Common myeloid progenitor, CD34-positive (primary cell): ENCODE measurements at regions not wholly inside any gene's neighbourhood (a gene's known extent, or its start where the extent isn't known, plus 50 kb on each side); places are given as distances from the start of the nearest gene placed in this dataset.

Source experiments
- CTCF ChIA-PET: fragments of 350-600 bp; sonication (Branson Sonifier 250); formaldehyde crosslinking; loops from one replicate; lab custom pipeline; 2021; ENCODE audit warnings: antibody characterized with exemption; lab: Charles Lee
- POLR2A ChIA-PET: fragments of 350-600 bp; sonication (Branson Sonifier 250); formaldehyde crosslinking; loops from one replicate; lab custom pipeline; 2021; ENCODE audit warnings: antibody characterized with exemption; lab: Charles Lee
- DNase-seq, 3 donors: peaks; one replicate each; pipeline versions ENCODE4 v3.0.0 to v3.0.0-alpha.2; 2013
- H3K27ac ChIP-seq, 2 experiments: 1 replicate in 1 of 2; 2 replicates in 1 of 2; pipeline ENCODE4 v1.7.0; 2013; ENCODE audit warnings: inconsistent platforms in 2 of 2, low read length in 2 of 2, mild to moderate bottlenecking in 2 of 2, low read depth in 1 of 2, moderate library complexity in 1 of 2; ENCODE audit not compliant: severe bottlenecking in 2 of 2, insufficient read depth in 1 of 2, poor library complexity in 1 of 2
- H3K27me3 ChIP-seq, 5 experiments: replicated peaks in 2 of 5; 1 replicate in 3 of 5; 2 replicates in 2 of 5; pipeline versions ENCODE4 v1.6.1 to v1.7.0; 2013; ENCODE audit warnings: low read length in 4 of 5, mild to moderate bottlenecking in 2 of 5, moderate library complexity in 2 of 5, inconsistent platforms in 1 of 5; ENCODE audit not compliant: insufficient read depth in 5 of 5, control insufficient read depth in 4 of 5
- H3K36me3 ChIP-seq, 4 experiments: 1 replicate in 2 of 4; 2 replicates in 2 of 4; pipeline versions ENCODE4 v1.6.1 to v1.7.0; 2013; ENCODE audit warnings: low read length in 3 of 4, control low read depth in 1 of 4, mild to moderate bottlenecking in 1 of 4; ENCODE audit not compliant: control insufficient read depth in 4 of 4, insufficient read depth in 4 of 4
- H3K4me1 ChIP-seq, 4 experiments: 1 replicate in 3 of 4; 2 replicates in 1 of 4; pipeline versions ENCODE4 v1.6.1 to v1.7.1; 2013; ENCODE audit warnings: low read length in 3 of 4, mild to moderate bottlenecking in 3 of 4, control low read depth in 1 of 4, inconsistent platforms in 1 of 4, moderate library complexity in 1 of 4; ENCODE audit not compliant: control insufficient read depth in 4 of 4, insufficient read depth in 4 of 4; ENCODE audit errors: control extremely low read depth in 1 of 4
- H3K4me3 ChIP-seq, 7 experiments: 1 replicate in 4 of 7; 2 replicates in 3 of 7; pipeline versions ENCODE4 v1.5.1 to v1.7.0; 2013; ENCODE audit warnings: mild to moderate bottlenecking in 7 of 7, low read length in 6 of 7, moderate library complexity in 6 of 7, inconsistent platforms in 2 of 7, low read depth in 2 of 7, control low read depth in 1 of 7; ENCODE audit not compliant: insufficient read depth in 4 of 7, control insufficient read depth in 1 of 7; ENCODE audit errors: extremely low read depth in 1 of 7
- H3K9me3 ChIP-seq, 5 experiments: 1 replicate in 4 of 5; 2 replicates in 1 of 5; pipeline versions ENCODE4 v1.6.1 to v1.7.1; 2013; ENCODE audit warnings: low read length in 4 of 5, mild to moderate bottlenecking in 2 of 5, inconsistent platforms in 1 of 5, low read depth in 1 of 5, moderate library complexity in 1 of 5; ENCODE audit not compliant: control insufficient read depth in 4 of 5, insufficient read depth in 2 of 5; ENCODE audit errors: control extremely low read depth in 1 of 5
- WGBS: methylation state at CpG from one replicate; pipeline ENCODE4 v1.1.5; 2013; ENCODE audit not compliant: insufficient coverage; 5-methylcytosine and 5-hydroxymethylcytosine counted together

DNA sequence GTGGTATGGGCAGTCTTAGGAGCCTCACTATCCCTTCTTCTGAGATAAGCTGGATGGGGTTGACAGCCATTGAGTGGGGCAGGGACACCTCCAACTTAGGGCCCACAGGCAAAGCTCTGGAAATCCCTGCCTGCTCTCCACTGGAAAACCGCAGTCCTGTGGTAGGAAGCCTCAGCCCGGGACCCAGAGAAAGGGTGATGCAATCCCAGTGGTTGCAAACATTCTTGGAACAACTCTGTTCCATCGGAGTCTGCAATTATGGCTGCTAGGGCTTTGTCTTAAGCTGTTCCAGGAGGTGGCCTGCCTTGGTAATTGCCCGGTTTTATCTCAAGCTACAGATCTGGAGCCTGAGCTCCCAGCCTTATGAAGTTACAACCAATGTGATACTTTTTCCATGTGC, 133.4 kb downstream of the DICER1 start:
- peaks cover 0 to 2% (median 0%) of the 10 kb centered on the region in 5 experiments for H3K27me3 ChIP-seq
- H3K4me3 ChIP-seq: no peak overlapping the region
- no peaks in the 10 kb centered on the region for H3K36me3 ChIP-seq
- CTCF ChIA-PET: no interaction called here
- H3K9me3 ChIP-seq: peaks cover 0 to 7% (median 3%) of the 10 kb centered on the region in 5 experiments
- no peak overlapping the region for H3K27ac ChIP-seq
- no peaks in the 10 kb centered on the region for H3K4me1 ChIP-seq
- WGBS: 89% methylated on average over 4 of the region's 4 CpGs
- POLR2A ChIA-PET: no interaction called here
- DNase-seq: no peak

- peaks cover 0 to 7% (median 3%) of the 10 kb centered on the region in 5 experiments for H3K9me3 ChIP-seq
- 80% methylated on average over 3 of the region's 9 CpGs for WGBS
- no peak overlapping the region for H3K27ac ChIP-seq
- DNase-seq: no peak
- CTCF ChIA-PET: no interaction called here
- peaks cover 0 to 3% (median 0%) of the 10 kb centered on the region in 5 experiments for H3K27me3 ChIP-seq
- no peaks in the 10 kb centered on the region for H3K4me1 ChIP-seq
- POLR2A ChIA-PET: no interaction called here
- H3K4me3 ChIP-seq: no peak overlapping the region
- no peaks in the 10 kb centered on the region for H3K36me3 ChIP-seq
Observed at GRCh38 chr14:95023115-95023514, 134.2 kb downstream of the DICER1 start.

DNA sequence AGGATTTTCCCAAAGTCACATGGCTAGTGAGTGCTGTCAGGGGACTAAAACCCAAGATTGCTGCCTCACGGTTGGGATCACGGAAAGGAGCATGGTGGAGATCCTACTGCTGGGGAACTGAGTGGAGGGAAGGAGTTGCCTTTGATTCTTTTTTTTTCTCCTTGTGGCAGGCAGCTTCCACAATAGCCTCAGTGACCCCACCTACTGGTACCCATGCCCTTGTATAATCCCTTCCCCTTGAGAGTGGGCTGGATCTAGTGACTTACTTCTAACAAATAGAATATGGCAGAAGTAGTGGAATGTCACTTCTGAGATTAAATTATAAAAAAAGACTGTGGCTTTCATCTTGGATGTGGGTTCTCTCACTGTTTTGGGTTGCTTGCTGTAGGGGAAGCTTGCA, 135.7 kb downstream of the DICER1 start:
- Histone ChIP-seq H3K4me1 (no peaks in the 10 kb centered on the region), H3K4me3 (no peak overlapping the region), H3K27me3 (peaks cover 0 to 3% (median 2%) of the 10 kb centered on the region in 5 experiments), H3K36me3 (no peaks in the 10 kb centered on the region), H3K9me3 (peaks cover 0 to 7% (median 3%) of the 10 kb centered on the region in 5 experiments), H3K27ac (no peak overlapping the region)
- no peak for DNase-seq
- WGBS: 100% methylated on average over 2 of the region's 2 CpGs
- POLR2A ChIA-PET: no interaction called here
- CTCF ChIA-PET: no interaction called here

GRCh38 chr14:95018821-95019220, 138.5 kb downstream of the DICER1 start:
- ChIA-PET CTCF (no interaction called here), POLR2A (no interaction called here)
- Histone ChIP-seq H3K27ac (no peak overlapping the region), H3K4me3 (no peak overlapping the region), H3K9me3 (peaks cover 0 to 7% (median 3%) of the 10 kb centered on the region in 5 experiments), H3K27me3 (peaks cover 0 to 3% (median 2%) of the 10 kb centered on the region in 5 experiments), H3K4me1 (no peaks in the 10 kb centered on the region), H3K36me3 (no peaks in the 10 kb centered on the region)
- WGBS: 93% methylated on average over 3 of the region's 4 CpGs
- DNase-seq: no peak

DNA sequence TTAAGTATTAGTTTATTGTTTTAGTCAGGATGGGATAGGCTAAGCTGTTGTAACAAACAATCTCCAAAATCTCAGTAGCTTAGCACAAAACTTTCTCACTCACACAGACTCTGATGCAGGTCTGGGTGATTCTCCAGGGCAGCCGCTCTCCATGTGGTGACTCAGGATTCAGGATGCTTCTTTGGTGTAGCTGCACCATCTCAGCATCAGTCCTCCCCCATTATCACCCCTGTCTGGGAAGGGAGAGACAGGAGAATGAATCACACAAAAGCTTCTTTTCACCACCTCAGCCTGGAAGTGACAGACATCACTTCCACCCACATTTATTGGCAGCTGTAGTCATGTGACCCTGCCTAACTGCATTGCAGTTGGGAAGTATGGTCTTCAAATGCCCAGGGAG, 142.3 kb downstream of the DICER1 start:
- 100% methylated on average over 1 of the region's 1 CpG for WGBS
- no peak overlapping the region for H3K4me3 ChIP-seq
- DNase-seq: no peak
- ChIA-PET CTCF (no interaction called here), POLR2A (no interaction called here)
- H3K4me1 ChIP-seq: no peaks in the 10 kb centered on the region
- no peaks in the 10 kb centered on the region for H3K36me3 ChIP-seq
- peaks cover 0 to 2% (median 0%) of the 10 kb centered on the region in 5 experiments for H3K9me3 ChIP-seq
- peaks cover 6 to 34% (median 13%) of the 10 kb centered on the region in 5 experiments for H3K27me3 ChIP-seq
- no peak overlapping the region for H3K27ac ChIP-seq

GRCh38 chr14:95014036-95014435, 143.3 kb downstream of the DICER1 start:
- POLR2A ChIA-PET: no interaction called here
- no peak for DNase-seq
- peaks cover 6 to 37% (median 13%) of the 10 kb centered on the region in 5 experiments for H3K27me3 ChIP-seq
- no peaks in the 10 kb centered on the region for H3K4me1 ChIP-seq
- H3K9me3 ChIP-seq: peaks cover 0 to 2% (median 0%) of the 10 kb centered on the region in 5 experiments
- H3K4me3 ChIP-seq: no peak overlapping the region
- H3K36me3 ChIP-seq: no peaks in the 10 kb centered on the region
- CTCF ChIA-PET: no interaction called here
- no peak overlapping the region for H3K27ac ChIP-seq
- 95% methylated on average over 7 of the region's 7 CpGs for WGBS

- Histone ChIP-seq H3K4me1 (no peaks in the 10 kb centered on the region), H3K36me3 (no peaks in the 10 kb centered on the region), H3K9me3 (peaks cover 0 to 2% (median 0%) of the 10 kb centered on the region in 5 experiments), H3K27ac (no peak overlapping the region), H3K4me3 (no peak overlapping the region), H3K27me3 (peaks cover 4 to 37% (median 10%) of the 10 kb centered on the region in 5 experiments)
- ChIA-PET POLR2A (no interaction called here), CTCF (no interaction called here)
- 54% methylated on average over 15 of the region's 16 CpGs for WGBS
- DNase-seq: no peak
Observed at GRCh38 chr14:95011445-95012006, 145.8 kb downstream of the DICER1 start.
